ENCODE measurements at regions not wholly inside any gene's neighbourhood (a gene's known extent, or its start where the extent isn't known, plus 50 kb on each side); places are given as distances from the start of the nearest gene placed in this dataset.

DNA sequence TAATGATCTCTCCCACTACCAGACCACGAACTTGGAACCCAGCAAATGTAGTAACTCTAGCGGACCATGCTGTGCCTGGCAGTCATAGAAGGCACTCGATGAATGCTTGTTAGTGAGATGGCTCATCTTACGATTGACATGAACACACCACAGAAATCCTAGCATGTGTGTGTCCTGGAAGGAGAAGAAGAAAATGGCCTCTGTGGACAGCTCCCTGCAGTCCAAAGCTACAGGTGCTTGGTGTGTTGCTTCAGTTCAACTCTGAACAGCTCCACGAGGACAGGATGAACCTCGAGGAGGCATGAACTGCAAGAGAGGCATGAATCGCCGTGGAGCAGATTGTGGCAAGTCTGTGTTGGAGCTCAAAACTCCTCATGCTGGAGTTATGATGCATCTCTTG, 93.5 kb downstream of the KLF6 start:
- DNase-seq (ENCODE audit: low spot score): no peak

- no peak for DNase-seq (ENCODE audit: low spot score)
Measured at GRCh38 chr10:3689871-3690510, 95.0 kb downstream of the KLF6 start.

GRCh38 chr10:3687510-3688081, 97.4 kb downstream of the KLF6 start:
- DNase-seq (ENCODE audit: low spot score): no peak

GRCh38 chr10:3685384-3685783, 99.6 kb downstream of the KLF6 start:
- DNase-seq (ENCODE audit: low spot score): no peak

DNA sequence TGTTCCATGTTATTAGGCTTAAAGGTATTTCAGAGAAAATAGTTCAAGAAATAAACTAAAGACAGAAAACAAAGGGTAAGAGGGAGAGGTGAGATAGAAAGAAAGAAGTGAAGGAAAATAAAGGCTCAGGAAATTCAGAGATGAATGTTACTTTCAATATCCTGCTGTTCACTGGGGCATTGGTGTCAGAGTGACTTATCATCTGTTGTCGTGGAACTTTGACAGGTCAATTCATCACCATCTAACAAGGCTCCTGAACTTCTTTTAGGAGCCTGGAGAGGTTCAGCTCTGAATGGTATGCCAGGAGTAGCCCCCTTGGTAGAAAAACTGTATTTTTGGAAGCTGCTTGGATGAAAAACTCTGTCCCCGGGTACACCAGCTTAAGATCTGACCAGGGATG, 100.1 kb downstream of the KLF6 start:
- DNase-seq (ENCODE audit: low spot score): no peak

DNA sequence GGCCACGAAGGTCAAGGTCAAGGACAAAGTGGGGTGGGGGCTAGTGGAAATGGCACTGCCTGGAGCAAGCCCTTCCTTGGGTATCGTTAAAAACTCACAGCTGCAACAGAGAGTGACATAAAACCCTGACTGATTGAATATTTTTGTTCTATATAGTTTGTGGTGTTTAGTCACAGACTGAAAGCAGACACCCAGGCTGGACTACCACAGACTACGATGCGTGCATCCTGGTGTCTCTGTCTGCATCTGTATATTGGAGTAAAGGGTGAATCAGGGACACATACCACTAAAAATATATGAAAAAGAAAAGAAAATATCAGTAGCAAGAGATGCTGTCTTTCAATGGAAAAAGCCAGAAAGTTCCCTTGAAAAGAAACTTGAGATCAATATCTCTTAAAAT, 101.4 kb downstream of the KLF6 start:
- no peak for DNase-seq (ENCODE audit: low spot score)

DNA sequence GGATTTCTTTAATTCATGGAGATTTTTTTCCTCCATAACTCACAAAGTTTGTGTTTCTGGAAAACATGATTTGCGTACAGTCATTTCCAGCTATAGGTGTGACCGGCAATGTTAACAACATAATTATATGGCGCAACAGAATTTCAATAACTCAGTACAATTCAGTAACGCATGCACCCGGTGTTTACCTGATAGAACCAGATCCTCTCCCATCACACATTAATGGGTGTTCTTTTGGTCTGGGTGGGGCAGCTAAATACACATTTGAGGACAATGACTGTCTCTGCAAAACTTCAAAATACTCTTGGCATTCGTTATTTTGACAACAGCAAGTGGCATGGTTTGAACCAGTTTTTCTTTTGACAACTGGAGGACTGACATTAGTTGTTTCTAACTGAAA, 102.3 kb downstream of the KLF6 start:
- DNase-seq (ENCODE audit: low spot score): no peak

- no peak for DNase-seq (ENCODE audit: low spot score)
Measured at GRCh38 chr10:3681642-3682554, 103.1 kb downstream of the KLF6 start.

GRCh38 chr10:3679950-3680629, 104.9 kb downstream of the KLF6 start:
- DNase-seq (ENCODE audit: low spot score): no peak

GRCh38 chr10:3678629-3679227, 106.3 kb downstream of the KLF6 start:
- no peak for DNase-seq (ENCODE audit: low spot score)

GRCh38 chr10:3676564-3676963, 108.4 kb downstream of the KLF6 start:
- no peak for DNase-seq (ENCODE audit: low spot score)

DNA sequence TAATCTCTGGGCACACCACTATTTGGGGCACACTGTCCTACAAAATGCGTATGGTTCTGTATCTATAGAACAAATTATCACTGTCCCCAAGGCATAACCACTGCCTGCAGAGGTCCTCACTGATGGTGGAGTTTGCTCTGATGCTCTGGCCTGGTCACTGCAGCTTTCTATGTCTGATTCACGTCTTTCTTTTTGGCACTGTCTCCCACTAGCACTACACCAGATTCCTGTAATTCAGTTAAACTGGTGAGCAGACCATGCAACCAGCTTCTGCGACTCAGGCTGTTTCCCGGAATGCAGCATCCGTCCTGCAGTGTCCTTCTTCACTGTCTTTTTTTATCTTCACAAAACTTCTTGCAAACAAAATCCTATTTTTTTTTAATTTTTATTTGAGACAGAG, 112.8 kb downstream of the KLF6 start:
- no peak for DNase-seq (ENCODE audit: low spot score)

GRCh38 chr10:3671386-3671955, 113.5 kb downstream of the KLF6 start:
- DNase-seq (ENCODE audit: low spot score): no peak

- no peak for DNase-seq (ENCODE audit: low spot score)
Measured at GRCh38 chr10:3668966-3669330, 116.1 kb downstream of the KLF6 start.

DNA sequence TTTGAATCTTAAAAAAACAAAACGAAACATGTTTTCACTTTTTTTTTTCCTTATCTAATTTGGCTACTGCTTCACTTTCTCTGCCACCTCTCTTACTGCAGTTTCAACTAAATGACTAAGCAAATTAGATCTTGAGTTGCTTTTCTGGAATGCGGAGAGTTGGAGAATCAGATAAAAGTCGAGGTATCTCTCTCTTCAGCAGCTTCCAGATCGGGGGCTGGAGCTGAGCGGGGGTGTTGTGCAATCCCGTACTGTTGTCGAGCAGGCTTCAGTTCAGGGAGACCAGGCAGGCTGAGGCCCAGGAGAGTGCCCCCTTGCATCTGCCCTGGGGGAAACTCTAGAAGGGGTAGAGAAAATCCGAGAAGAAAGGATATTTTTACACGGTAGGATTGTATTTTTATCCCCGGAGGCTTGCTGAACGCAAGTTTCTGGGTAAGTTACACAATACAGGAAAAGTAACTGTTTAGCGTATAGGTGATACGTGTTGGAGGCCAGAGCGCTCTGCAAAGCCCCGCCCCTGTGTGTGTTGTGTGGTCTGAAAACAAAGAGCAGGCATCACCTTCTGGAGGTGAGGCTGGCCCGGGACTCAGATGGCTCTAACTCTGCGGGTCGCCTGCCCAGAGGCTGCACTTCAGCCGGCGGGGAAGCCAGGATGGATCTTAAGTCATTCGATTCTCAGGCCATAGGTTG, 116.6 kb downstream of the KLF6 start:
- peak; percentile 39 for DNase-seq (ENCODE audit: low spot score)

GRCh38 chr10:3666525-3667302, 118.3 kb downstream of the KLF6 start:
- DNase-seq (ENCODE audit: low spot score): no peak

DNA sequence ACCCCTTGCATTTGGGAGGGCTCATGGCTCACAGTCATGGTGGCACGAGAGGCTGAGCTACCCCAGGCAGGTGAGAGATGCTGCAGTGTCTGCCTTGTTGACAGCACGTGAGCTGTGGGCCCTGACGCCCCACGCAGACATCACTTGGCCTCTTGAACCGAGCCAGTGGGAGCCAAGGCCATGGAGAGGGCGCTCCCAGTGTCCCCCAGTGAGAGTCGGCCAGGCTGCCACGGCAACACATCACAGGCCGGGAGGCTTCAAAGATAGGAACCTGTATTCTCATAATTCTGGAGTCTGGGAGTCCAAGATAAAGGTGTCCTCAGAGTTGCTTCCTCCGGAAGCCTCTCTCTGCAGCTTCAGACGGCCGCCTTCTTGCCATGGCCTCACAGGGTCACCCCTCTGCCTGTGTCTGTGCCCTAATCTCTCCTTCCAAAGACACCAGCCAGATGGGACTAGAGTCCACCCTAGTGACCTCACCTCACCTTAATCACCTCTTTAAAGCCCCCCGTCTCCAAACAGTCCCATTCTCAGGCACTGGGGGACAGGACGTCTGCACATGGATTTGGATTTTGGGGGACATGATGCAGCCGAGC, 119.6 kb downstream of the KLF6 start:
- DNase-seq (ENCODE audit: low spot score): no peak

DNA sequence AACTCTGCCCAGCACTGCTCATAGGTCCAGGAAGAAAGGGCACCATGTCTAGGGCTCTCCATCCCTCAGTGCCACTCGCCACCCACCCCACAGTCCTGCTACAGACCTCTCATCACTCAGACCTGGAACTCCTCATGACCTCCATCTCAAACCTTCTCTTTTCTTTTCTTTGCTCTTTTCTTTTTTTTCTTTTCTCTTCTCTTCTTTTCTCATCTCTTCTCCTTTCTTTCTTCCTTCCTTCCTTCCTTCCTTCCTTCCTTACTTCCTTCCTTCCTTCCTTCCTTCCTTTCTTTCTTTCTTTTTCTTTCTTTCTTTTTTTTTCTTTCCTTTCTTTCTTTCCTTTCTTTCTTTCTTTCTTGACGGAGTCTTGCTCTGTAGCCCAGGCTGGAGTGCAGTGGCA, 122.2 kb downstream of the KLF6 start:
- no peak for DNase-seq (ENCODE audit: low spot score)

GRCh38 chr10:3661271-3661670, 123.7 kb downstream of the KLF6 start:
- no peak for DNase-seq (ENCODE audit: low spot score)

DNA sequence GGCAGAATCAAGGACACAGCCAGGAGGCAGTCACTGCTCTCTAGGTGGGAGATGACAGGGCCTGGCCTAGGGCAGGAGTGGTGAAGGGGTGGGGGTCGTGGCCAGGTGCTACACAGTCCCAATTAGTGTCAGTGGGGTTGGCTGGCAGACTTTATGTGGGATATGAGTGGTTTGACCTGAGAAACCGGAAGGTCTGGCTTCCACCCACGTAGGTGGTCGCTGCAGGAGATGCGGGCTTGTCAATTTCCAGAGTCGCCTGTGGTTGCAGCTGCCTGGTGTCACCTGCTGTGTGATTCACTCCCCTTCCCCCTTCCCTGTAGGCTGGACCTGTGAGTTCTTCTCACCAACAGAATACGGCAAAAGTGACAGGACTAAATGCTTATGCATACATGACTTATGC, 124.3 kb downstream of the KLF6 start:
- DNase-seq (ENCODE audit: low spot score): no peak
